ENCODE measurements at regions not wholly inside any gene's neighbourhood (a gene's known extent, or its start where the extent isn't known, plus 50 kb on each side); places are given as distances from the start of the nearest gene placed in this dataset.
"Not testable (repeated sequence)": the region's sequence is repeated elsewhere in the genome, so short reads cannot be mapped to it uniquely, and the experiment has no call there.

DNA sequence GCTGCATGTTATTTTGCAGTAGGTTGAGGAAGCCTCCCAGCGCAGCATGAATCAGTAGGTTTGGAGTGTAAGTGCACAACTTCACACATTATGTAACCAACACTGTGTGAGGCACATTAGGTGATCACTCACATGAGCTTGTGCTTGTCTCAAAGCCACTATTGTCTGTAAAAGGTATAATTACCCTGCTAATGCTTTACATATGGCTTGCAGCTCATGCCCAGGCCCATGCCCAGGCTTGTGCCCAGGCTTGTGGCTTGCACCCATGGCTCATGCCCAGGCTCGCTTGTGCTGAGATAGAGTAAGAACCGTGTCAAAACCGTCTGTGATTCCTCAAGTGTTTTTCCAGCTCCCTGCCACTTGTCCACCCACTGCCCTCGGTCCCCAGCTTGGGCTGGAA, 596.3 kb downstream of the LTN1 start:
- DNase-seq = no peak

DNA sequence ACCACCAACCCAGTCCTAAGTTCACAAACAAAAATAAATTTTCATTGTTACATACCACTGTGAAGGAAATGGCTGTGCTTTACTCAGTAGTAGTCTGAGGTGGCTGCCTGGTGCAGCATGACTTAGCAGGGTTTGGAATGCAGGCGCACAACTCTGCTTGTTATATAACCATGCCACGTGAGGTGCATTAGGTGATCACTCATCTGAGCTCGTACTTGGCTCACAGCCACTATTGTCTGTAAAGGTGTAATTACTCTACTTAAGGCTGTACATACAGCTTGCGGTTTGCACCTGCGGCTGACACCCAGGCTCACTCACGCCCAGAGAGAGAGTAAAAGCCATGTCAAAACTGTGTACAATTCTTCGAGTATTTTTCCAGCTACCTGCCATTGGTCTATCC, 599.4 kb downstream of the LTN1 start:
- no peak for DNase-seq

GRCh38 chr21:28391938-28392849, 600.5 kb downstream of the LTN1 start:
- no peak for DNase-seq

DNA sequence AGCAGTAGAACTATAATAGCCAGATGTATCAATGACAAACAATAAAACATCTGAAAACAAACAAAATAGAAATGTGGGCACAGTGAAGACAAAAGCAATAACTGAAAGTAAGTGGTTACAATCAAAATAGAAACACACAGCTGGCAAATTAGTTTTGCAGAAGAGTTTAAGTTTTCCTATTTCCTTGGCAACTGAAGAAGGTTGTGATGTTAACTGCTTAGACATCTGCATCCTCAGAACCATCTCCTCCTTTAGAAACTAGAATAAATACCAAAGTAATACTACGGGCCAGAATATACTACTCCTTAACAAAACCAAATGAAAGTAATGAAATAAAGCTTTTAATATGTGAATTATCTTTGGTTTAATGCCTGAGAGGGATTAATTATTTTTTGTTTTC, 605.5 kb downstream of the LTN1 start:
- no peak for DNase-seq

GRCh38 chr21:28385845-28386244, 606.8 kb downstream of the LTN1 start:
- no peak for DNase-seq

DNA sequence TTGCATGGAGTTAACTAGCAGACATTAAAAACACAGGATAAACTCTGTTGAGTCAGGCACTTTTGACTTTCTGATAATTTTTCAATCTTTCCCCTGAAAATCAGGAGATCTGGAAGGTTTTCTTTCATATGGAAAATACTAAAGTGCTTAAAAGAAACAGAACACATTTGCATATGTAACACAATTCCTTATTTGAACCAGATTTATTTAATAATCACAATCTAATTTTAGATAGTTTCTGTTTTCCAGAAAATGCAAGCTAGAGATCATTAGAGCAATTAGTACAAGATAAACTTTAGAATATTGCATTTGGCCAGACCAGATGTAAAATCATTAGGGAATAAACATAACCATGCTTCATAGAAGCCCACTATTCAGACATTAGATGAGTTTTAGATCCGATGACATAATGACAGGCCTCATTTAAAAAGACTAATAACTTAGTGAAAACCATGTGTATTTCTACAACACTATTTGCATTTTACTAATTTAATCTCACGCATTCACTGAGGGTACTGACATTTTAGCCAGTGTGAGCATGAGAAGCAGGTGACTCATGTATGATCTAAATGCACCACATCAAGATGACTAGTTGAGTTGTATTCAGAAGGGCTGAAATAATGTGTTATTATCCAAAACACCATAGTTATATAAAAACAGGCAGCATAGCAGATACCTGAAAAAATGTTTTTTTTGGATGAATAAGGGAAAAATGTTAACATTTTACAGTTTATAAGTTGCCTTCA, 611.5 kb downstream of the LTN1 start:
- not testable (repeated sequence) for DNase-seq

DNA sequence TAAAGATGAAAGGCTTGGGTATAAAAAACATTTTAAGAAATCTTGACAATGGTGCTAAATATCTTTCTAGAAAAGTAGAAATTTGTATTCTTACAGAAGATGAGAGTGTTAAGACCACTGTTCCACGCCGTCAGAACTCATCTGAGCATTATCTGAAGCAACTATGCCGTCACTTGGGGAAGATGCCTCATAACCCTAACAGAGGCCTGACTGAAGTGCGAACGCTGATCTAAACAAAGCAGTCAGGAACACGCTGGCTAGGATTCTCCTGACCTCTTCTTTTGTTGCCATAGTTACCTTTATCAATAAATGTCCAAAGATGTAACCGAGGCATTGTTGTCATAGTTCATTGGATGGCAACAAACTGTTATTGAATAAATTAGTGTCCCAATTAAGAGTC, 612.4 kb downstream of the LTN1 start:
- DNase-seq = no peak

DNA sequence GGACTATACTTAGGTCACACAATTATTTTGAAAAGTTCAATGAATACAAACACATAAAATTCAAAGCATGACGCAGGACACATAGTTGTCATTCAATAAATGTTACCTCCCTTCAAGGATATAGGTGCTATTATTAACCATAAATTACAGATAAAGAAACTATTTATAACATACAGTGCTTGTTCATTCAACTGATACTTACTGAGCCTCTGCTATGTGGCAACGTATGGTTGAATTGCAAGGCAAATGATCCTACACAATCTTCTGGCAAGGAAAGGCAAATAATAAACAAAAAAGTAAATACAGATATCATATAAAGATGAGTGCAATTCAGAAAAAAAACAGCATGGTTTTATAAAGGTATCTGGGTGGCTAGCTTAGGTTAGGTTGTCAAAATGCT, 614.7 kb downstream of the LTN1 start:
- DNase-seq = no peak

- no peak for DNase-seq
Measured at GRCh38 chr21:28375708-28376385, 616.8 kb downstream of the LTN1 start.

GRCh38 chr21:28374881-28375280, 617.8 kb downstream of the LTN1 start:
- DNase-seq = no peak

- no peak for DNase-seq
Measured at GRCh38 chr21:28371713-28372112, 621.0 kb downstream of the LTN1 start.

DNA sequence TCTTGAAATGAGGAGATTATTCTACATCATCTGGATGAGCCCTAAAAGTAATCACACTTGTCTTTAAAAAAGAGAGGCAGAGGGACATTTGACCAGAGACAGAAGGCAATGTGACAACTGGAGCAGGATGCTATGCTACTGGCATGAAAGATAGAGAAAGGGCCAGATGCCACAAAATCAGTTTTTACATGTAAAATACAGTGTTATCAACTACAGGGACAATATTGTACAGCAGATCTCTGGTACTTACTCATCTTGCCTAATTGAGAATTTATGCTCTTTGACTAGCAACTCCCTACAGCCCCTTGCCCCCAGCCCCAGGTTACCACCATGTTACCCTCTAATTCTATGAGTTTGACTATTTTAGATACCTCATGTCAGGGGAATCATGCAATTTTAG, 633.4 kb downstream of the LTN1 start:
- DNase-seq = no peak

- no peak for DNase-seq
Measured at GRCh38 chr21:28358702-28359101, 634.0 kb downstream of the LTN1 start.

DNA sequence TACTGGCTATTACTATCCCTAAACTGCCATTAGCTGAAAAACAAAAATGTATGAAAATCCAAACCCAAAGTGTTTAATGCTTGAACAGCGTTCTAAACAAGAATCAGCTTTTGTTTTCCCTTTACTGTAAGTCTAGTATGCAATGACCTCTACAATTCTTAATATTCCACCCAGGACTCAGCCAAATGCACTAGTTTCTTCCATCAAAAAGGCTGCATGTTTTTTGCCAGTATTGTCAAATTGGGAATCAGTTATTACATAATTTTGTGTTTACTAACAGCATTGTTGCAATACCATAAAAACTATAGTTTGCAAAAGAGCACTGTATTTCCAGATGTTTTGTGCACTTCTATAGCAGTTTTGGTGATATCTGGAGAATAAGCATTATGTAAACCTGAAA, 634.5 kb downstream of the LTN1 start:
- no peak for DNase-seq

DNA sequence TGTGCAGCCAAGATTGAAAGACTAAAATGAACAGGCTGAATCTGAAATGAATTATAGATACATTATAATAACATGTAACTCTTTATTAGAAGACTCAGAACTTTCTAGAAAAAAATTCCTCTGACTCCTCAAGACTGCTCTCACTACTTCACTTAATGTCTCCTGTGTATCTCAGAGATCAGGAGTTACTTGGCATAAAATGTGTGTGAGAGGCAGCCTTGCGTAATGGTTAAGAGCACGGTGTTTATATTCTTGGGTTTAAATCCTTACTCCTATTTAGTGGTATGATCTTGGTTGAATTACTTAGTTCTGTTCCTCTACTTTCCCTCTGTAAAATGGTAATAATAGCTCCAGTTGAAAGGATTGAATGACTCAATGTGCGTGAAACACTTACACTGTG, 634.9 kb downstream of the LTN1 start:
- no peak for DNase-seq

- no peak for DNase-seq
Measured at GRCh38 chr21:28356422-28356821, 636.3 kb downstream of the LTN1 start.

GRCh38 chr21:28345934-28346333, 646.7 kb downstream of the LTN1 start:
- DNase-seq = no peak

- DNase-seq = no peak
Measured at GRCh38 chr21:28344985-28345384, 647.7 kb downstream of the LTN1 start.

DNA sequence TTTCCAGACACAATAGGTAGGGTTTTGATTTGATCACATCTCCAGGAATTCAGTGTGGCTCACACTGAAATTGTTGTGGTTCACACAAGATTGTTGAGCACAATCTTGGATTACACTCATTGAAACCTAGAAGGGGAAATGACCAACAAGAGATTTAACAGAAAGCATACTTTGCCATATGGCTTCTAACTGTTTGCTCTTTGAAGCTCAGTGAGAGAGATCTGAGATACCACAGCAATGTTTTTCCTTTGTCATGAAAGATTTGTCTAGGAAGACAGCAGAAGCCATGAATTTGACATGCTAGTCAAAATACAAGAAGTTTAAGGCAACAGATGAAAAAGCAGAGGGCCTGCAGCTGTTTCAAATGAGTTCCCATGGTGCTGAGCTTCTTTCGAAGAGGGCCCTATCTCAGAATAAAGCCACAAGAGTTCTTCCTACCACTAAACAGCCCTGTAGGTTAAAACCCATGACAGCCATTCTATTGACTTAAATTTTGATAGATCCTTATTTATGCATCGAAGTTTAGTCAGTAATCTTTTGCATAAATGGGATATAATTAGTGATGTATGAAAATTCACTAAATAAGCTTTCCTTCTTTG, 650.4 kb downstream of the LTN1 start:
- no peak for DNase-seq

GRCh38 chr21:28339403-28339802, 653.3 kb downstream of the LTN1 start:
- DNase-seq = no peak

DNA sequence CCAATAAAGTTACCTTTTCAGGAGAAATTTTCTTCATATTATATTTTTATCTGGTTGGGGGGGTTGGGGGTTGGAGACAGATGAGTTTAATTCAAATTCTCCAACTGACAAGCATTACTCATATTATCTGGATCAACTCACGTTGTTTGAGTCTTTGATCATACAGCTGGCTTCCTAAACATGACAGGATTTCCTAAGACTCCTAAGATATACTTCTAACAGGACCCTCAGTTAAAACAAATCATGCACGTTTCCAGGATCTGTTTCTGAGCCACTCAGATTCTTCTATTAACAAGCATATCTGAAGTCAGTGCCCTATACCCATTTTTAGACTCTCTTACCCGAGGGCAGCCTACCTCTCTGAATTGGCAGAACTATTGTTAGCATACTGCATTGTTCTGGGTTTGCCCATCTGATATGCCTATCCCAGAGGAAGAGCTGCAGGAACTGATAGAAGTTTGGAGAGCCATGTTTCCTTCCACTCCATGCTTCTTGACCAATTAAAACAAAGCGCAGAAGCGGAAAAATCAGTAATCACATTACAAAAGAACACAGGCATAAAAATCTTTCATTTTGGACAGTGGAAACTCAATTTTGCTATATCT, 653.9 kb downstream of the LTN1 start:
- no peak for DNase-seq

DNA sequence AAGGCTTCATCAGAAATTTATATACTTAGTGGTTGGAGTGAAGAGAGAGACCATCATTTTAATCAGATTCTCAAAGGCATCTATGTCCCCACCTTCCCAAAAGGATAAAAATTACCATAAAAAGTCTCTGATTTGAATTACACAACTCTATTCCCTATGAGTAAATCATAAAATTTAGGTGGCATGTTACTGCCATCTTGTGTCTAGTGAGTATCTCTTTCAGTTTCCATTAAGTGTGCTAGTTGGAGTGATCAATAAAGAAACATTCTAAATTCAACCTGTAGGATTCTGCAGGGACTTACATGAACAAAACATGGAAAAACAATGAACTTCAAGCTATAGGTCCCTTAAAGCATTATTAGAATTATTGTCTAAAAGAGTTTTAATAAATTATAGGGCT, 655.4 kb downstream of the LTN1 start:
- DNase-seq = peak in 1 of 2 experiments; percentile 56

- DNase-seq = peak in 1 of 2 experiments; percentile 51
Measured at GRCh38 chr21:28336314-28336713, 656.4 kb downstream of the LTN1 start.

All from NCI-H524 (cell line).